GM18867 (cell line): ENCODE measurements at regions not wholly inside any gene's neighbourhood (a gene's known extent, or its start where the extent isn't known, plus 50 kb on each side); places are given as distances from the start of the nearest gene placed in this dataset.

Experiments used
- ATAC-seq: cut with Tn5 transposase; IDR thresholded peaks from one replicate; pipeline ENCODE4 v1.9.1; 2021; ENCODE audit warnings: mild to moderate bottlenecking, moderate library complexity; ENCODE audit not compliant: unreplicated experiment

GRCh38 chr9:80881940-80882339 lies 807.4 kb downstream of the TLE1 start:
- ATAC-seq = no peak

DNA sequence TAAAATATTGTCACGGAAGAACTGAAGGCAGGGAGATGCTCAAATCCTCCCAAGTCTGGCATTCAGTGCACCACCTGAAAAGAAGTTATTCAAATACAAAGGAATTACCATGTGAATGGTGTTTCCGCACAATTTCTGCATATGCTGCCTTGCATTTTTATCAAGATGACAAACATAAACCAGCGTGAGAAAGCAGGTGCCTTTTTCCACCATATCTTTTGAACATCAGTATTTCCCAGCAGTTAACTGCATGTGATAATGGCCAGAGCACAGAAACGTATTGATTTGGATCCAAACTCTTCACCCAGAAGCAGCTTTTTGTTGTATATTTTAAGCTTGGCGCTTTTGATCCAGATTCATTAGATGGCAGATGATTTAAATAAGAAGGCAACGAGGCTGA lies 808.0 kb downstream of the TLE1 start:
- ATAC-seq = no peak

DNA sequence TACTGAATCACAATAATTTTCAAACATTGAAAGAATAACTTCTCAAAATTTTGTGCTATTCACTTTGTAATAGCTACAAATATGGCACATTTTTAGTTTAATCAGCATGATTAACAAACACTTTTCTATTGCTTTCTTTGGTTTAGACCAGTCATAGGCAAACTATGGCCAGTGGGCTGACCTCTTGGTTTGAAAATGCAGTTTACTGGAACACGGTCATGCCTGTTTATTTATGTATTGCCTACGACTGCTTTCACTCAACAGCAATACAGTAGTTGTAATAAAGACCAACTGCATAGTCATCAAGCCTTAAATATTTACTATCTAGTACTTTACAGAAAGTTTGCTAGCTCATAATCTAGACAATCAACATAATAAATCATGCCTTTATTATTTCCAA lies 810.8 kb downstream of the TLE1 start:
- no peak for ATAC-seq

DNA sequence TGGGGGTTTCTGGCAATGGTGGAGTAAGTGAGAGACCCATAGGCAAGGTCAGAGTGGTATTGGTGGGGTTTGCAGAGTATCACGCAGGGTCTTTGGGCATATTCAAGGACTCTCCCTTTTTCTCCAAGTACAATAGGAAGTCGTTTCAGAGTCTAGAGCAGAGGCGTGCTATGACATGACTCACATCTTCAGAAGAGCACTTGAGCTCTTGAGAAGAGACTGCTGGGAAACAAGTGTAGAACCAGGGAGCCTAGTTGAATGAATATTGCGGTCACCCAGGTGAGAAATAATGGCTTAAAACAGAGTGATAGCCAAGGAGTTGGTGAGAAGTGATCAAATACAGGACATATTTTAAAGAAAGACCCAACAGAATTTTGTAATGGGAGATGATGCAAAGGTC lies 813.4 kb downstream of the TLE1 start:
- ATAC-seq = no peak

DNA sequence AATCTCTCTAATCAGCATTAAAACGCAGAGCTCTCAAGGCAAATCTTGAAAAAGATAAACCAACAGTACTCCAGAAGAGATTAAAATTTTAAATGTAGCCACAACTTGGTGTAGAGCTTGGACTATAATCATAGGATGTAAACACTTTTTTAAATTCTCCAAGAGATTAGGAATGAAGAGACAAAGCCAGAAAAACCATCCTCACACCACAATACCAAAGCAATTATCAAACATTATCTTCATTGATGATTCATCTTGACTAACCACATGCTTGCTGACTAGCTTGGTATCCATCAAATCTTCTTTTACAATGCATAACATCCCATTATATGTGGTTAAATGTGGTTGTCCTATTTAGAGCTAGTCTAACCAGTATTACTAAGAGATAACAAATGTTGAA lies 815.1 kb downstream of the TLE1 start:
- no peak for ATAC-seq

DNA sequence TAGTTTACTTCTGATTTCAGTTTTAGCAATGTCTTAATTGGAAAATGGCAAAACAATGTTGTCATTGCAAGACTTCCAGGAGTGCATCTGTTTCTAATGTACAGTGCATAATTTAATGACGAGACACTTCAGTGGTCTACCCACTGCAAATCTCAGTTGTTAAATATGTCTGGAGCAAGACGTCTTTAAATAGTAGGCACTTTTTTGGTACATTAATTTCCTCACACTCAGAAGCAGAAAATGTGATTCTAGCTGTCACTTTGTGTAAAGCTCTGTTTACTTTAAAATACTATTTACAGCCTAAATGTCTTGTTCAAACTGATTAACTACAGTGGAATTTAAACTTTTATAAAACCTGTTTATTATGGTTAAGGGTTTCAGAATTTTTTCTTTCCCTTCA lies 815.5 kb downstream of the TLE1 start:
- no peak for ATAC-seq

DNA sequence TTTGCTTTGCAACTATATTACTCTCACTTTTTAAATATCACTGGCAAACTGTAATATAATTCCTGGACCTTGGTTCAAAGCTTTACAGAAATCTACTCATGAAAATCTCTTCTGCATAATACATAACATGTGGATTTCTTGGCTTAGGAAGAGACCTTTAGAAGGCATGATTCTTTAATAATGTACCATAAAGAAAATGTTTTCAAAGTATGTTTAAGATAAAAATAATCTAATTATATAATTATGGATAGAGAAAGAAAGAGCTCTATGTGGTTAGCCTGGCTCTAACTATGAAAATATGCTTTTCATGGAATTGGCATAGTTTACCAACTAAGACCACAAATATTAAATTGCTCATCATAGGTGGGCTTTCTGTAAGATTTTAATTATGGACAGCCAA lies 817.8 kb downstream of the TLE1 start:
- ATAC-seq = no peak

GRCh38 chr9:80867731-80868130 lies 821.6 kb downstream of the TLE1 start:
- ATAC-seq = no peak

DNA sequence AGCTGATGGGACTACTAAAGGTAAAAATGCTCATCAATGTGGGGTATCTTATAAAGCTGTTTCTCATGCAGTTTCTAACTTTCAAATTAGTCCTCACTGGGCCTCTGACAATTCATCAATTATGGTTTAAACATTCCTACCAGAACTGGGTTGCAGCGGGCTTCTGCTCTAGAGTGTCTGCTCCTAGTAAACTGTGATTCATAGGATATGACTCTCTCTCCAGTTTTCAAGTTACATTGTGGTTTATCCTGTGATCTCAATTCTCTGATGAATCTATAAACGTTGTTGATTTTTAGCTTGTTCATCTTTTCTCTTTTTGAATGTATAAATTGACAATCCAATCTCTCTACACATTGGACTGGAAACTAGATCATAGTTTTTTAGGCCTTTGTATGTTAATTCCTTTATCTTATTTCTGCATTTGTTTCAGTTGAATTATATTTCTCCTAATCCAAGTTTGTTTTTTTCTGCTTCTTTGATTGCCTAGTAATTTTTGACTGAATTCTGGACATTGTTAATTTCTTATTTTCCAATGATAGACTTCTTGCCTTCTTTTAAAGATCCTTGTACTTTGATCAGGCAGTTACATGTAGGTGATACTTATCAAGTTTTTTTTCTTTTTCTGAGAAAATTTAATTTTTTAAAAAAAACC lies 822.6 kb downstream of the TLE1 start:
- ATAC-seq = no peak

DNA sequence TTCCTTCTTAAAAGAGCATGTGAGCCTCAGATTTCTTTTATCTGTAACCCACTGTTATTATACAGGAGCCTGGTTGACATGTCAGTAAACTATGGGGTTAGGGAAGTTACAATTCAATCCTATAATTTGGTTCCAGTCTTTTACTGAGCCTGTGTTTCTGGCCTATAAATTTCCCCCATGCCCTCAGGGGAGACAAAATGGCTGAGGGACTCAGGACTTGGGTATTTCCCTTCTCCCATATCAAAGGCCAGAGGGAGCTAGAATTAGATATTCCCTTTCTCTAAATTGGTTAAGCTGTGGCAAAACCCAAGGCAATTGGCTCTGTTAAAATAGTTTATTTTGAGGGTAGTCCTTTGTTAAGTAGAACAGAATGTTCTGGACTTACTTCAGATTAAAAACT lies 823.2 kb downstream of the TLE1 start:
- no peak for ATAC-seq

- ATAC-seq = no peak
These were observed 846.3 kb downstream of the TLE1 start for GRCh38 chr9:80843028-80843427.

GRCh38 chr9:80842389-80842788 lies 847.0 kb downstream of the TLE1 start:
- ATAC-seq = no peak

GRCh38 chr9:80841888-80842287 lies 847.5 kb downstream of the TLE1 start:
- no peak for ATAC-seq

GRCh38 chr9:80839821-80840675 lies 849.3 kb downstream of the TLE1 start:
- no peak for ATAC-seq

DNA sequence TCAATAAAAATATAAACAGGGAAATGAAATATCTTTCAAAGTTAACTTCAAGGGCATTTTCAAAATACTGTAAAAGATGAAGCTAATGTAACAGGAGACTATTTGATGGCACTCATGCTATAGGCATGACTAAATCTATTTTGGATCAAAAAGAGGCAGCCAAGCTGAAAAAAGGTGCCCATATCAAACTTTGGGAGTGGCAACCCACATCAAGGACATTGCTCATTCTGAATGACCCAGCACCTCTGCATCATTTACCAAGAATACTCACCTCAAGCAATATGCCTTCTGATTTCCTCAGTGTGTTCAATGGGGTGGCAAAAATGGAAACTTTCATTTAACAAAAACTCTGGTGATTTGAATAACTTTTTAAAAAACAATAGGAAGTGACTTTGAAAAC lies 853.3 kb downstream of the TLE1 start:
- no peak for ATAC-seq

DNA sequence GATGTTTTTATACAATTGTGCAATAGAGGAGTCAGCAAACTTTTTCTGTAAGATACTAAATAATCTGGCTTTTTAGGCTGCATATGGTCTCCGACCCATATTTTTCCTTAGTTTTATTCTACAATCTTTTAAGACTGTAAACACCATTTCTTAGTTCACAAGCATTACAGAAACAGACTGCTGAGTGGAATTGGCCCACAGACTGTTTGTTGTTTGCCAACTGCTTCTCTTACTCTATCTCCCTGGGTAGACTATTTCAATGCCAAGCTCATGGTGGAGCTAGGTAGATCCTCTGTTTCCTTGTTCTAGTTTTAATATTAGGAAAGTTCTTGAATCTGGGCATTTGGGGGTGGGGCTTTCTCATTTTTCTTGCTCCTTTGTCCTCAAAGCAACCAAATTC lies 857.6 kb downstream of the TLE1 start:
- no peak for ATAC-seq

DNA sequence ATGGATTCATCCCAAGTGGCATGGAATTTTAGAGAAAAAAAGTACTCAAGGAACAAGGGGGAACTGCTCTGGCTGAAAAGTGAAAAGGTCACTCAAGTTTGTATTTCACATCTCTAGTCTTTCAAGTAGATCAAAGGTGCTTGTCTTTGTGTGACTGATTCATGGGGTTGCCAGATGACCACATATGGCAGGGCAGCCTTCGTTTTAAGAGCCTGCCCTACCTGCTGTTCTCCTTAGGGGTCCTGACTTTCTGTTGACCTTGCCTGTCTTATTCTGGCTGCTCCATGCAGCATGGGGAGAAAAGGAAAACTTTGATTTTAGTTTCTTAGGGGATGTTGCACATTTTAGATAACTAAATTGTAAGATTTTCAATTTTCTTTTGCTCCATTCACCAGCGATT lies 877.7 kb downstream of the TLE1 start:
- ATAC-seq = no peak

- ATAC-seq = no peak
These were observed 878.3 kb downstream of the TLE1 start for GRCh38 chr9:80811003-80811402.

GRCh38 chr9:80806671-80807070 lies 882.7 kb downstream of the TLE1 start:
- no peak for ATAC-seq

- no peak for ATAC-seq
These were observed 884.5 kb downstream of the TLE1 start for GRCh38 chr9:80804873-80805272.

DNA sequence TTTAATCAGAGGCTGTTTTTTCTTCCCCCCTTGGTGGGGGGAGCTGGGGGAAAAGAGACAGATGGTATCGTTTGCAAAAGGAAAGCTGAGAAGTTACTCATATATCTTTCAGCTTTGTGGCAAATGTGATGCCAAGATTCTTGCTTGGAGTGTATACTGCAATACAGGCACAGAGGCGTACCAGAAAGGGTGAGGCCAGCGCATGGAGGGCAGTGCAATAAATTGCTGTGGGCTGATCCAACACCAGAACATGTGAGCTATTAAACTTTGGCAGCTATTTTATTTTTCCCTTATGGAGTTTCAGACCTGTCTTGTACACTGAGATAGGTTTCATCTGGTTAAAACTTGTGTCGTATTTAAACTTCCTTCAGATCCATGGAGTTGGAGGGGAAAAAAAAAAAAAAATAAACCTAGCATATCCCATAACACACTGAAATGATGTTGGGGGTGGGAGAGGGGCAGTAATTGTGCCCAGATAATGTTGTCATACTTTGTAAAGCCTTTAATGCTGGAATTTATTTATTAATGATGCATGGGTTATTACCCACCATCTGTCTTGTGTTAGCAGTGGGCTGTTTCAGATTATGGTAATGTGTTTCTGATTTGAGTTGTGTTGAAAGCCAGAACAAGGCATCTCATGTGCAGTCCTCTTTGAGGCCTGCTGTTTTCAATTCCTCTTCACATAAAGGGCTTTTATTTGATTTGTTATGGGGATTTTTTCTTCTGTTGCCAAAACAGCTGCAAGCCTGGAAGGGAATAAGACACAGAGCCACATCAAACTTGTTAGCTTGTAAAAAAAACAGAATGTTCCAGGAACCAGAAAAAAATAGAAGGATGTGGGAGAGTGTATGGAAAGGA lies 891.3 kb downstream of the TLE1 start:
- no peak for ATAC-seq
